ENCODE measurements at regions not wholly inside any gene's neighbourhood (a gene's known extent, or its start where the extent isn't known, plus 50 kb on each side); places are given as distances from the start of the nearest gene placed in this dataset.
"Not testable (repeated sequence)": the region's sequence is repeated elsewhere in the genome, so short reads cannot be mapped to it uniquely, and the experiment has no call there.

DNA sequence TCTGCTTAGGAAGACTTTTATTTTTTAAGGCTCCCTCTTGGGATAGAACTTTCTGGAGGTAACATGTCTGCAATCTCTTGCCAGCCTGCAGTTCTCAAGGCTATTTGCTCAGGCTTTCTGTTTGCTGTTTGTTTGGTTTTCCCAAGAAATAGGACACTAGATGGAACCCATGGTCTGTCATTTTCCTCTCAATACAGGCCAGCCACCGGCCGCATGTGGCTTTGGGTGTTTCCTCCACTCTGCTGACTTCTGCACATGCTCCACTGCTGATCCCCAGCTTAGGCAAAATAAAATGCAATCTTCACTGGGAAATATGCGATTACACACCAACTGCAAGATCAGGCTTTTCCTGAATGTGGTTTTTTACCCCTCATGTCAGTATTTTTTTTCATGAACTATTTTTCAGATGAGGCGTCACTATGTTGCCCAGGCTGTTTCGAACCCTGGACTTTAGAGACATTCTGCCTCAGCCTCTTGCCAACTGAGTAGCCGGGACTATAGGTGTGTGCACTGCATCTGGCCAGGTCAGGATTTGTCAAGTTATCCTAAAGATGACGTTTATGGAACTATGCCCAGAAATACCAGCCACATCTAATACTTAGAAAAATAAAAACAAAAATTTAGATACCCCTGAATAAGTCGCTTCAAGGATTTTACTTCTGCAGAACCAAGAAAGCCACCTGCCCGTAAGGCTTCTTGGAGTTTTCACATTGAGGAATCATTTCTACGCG, 94.3 kb upstream of the PABPC3 start:
- 81% methylated on average over 11 of the region's 11 CpGs for WGBS (ENCODE audit: low lambda C conversion rate, missing lambda C conversion rate)
- H3K27me3 ChIP-seq = no peaks in the 10 kb centered on the region
- TF ChIP-seq EZH2 (IDR thresholded peaks at IDR 0.05; ENCODE audit: borderline replicate concordance) (no peak), EZH2phosphoT487 (IDR thresholded peaks at IDR 0.05; ENCODE audit: low read depth, severe bottlenecking, unreplicated experiment) (no peak)
- TF ChIP-seq, protein P1, sequence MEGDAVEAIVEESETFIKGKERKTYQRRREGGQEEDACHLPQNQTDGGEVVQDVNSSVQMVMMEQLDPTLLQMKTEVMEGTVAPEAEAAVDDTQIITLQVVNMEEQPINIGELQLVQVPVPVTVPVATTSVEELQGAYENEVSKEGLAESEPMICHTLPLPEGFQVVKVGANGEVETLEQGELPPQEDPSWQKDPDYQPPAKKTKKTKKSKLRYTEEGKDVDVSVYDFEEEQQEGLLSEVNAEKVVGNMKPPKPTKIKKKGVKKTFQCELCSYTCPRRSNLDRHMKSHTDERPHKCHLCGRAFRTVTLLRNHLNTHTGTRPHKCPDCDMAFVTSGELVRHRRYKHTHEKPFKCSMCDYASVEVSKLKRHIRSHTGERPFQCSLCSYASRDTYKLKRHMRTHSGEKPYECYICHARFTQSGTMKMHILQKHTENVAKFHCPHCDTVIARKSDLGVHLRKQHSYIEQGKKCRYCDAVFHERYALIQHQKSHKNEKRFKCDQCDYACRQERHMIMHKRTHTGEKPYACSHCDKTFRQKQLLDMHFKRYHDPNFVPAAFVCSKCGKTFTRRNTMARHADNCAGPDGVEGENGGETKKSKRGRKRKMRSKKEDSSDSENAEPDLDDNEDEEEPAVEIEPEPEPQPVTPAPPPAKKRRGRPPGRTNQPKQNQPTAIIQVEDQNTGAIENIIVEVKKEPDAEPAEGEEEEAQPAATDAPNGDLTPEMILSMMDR (IDR thresholded peaks at IDR 0.05; ENCODE audit: poor library complexity) = no peak

GRCh38 chr13:25002311-25002710, 93.6 kb upstream of the PABPC3 start:
- H3K27ac ChIP-seq; H4K20me1 ChIP-seq (ENCODE audit: insufficient read depth, poor library complexity, severe bottlenecking); H2AFZ ChIP-seq; H3K9me2 ChIP-seq (replicated peaks; ENCODE audit: insufficient read depth); H3K36me3 ChIP-seq (replicated peaks; ENCODE audit: insufficient read depth, low read depth); H3K9me3 ChIP-seq (ENCODE audit: low read depth); H3K79me2 ChIP-seq; H3K4me3 ChIP-seq; H3K27me3 ChIP-seq; H3K4me1 ChIP-seq (ENCODE audit: insufficient read depth): not testable (repeated sequence)
- peak overlapping the region; percentile 62 for H3K4me2 ChIP-seq
- 23% methylated on average over 14 of the region's 14 CpGs for WGBS (ENCODE audit: low lambda C conversion rate, missing lambda C conversion rate)
- TF ChIP-seq, protein P1 (IDR thresholded peaks at IDR 0.05; ENCODE audit: poor library complexity) = peak; percentile 20
- DNase-seq (ENCODE audit: low spot score) = peak; percentile 30

More for the DNA sequence above, 94.3 kb upstream of the PABPC3 start:
- no peak overlapping the region for H3K4me3 ChIP-seq
- DNase-seq (ENCODE audit: low spot score) = no peak
- no peaks in the 10 kb centered on the region for H3K79me2 ChIP-seq
- peaks cover 8% of the 10 kb centered on the region for H3K4me1 ChIP-seq (ENCODE audit: insufficient read depth)
- H4K20me1 ChIP-seq (ENCODE audit: insufficient read depth, poor library complexity, severe bottlenecking) = no peaks in the 10 kb centered on the region
- no peaks in the 10 kb centered on the region for H3K36me3 ChIP-seq (replicated peaks; ENCODE audit: insufficient read depth, low read depth)
- no peaks in the 10 kb centered on the region for H3K9me3 ChIP-seq (ENCODE audit: low read depth)
- H3K27ac ChIP-seq = no peak overlapping the region
- H2AFZ ChIP-seq = no peak overlapping the region
- no peaks in the 10 kb centered on the region for H3K9me2 ChIP-seq (replicated peaks; ENCODE audit: insufficient read depth)
- H3K4me2 ChIP-seq = no peak overlapping the region

DNA sequence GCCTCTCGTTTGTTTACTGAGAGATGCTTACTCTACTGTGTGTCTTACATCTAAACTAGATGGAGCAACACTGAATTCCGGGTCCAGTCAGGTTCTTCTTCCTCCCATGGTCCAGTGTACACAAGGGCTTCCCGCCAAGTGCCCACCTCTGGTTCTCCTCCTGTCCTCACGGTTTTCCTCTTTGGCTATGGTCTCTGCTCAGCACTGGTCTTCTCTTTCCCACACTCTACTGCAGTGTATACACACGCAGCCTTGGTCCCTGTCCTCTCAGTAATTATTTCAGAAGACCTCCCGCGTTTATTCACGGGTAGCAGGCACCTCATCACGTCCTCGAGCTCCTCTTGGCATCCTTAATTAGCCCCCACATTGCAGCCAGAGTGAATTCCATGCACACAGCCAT, 91.4 kb upstream of the PABPC3 start:
- H3K4me3 ChIP-seq; DNase-seq (ENCODE audit: low spot score); H3K79me2 ChIP-seq; H3K4me1 ChIP-seq (ENCODE audit: insufficient read depth); H3K27ac ChIP-seq; H3K36me3 ChIP-seq (replicated peaks; ENCODE audit: insufficient read depth, low read depth); H4K20me1 ChIP-seq (ENCODE audit: insufficient read depth, poor library complexity, severe bottlenecking); H3K27me3 ChIP-seq; H2AFZ ChIP-seq; H3K9me2 ChIP-seq (replicated peaks; ENCODE audit: insufficient read depth); H3K9me3 ChIP-seq (ENCODE audit: low read depth); H3K4me2 ChIP-seq: not testable (repeated sequence)
- 89% methylated on average over 4 of the region's 10 CpGs for WGBS (ENCODE audit: low lambda C conversion rate, missing lambda C conversion rate)

DNA sequence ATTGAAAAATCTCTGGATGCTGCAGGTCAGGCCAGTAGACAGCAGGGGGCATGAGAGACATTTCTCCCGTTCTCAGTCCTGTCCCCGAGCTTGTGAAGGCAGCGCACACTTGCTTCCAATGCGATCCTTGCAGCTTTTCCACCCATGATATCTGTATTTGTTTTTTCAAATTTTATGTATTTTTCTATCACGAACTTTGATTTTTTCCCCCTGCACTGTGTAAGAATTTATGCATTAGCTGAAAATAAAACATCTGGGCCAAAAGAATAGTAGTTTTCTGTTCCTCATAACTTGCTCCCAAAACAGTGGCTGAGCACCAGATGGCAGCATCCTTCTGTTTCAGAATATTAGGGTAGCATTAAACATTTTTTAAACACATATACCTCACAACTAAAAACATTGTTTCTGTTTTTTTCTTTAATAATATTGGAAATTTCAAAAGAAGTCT, 90.9 kb upstream of the PABPC3 start:
- WGBS (ENCODE audit: low lambda C conversion rate, missing lambda C conversion rate) = 0% methylated on average over 5 of the region's 5 CpGs
- peak overlapping the region; percentile 69 for H3K4me2 ChIP-seq
- H3K9me3 ChIP-seq (ENCODE audit: low read depth); H3K27ac ChIP-seq; H4K20me1 ChIP-seq (ENCODE audit: insufficient read depth, poor library complexity, severe bottlenecking); H2AFZ ChIP-seq; H3K27me3 ChIP-seq; H3K4me1 ChIP-seq (ENCODE audit: insufficient read depth); H3K79me2 ChIP-seq; H3K36me3 ChIP-seq (replicated peaks; ENCODE audit: insufficient read depth, low read depth); H3K9me2 ChIP-seq (replicated peaks; ENCODE audit: insufficient read depth); H3K4me3 ChIP-seq: not testable (repeated sequence)
- peak; percentile 25 for DNase-seq (ENCODE audit: low spot score)
- TF ChIP-seq, protein P1 (IDR thresholded peaks at IDR 0.05; ENCODE audit: poor library complexity) = peak; percentile 71

DNA sequence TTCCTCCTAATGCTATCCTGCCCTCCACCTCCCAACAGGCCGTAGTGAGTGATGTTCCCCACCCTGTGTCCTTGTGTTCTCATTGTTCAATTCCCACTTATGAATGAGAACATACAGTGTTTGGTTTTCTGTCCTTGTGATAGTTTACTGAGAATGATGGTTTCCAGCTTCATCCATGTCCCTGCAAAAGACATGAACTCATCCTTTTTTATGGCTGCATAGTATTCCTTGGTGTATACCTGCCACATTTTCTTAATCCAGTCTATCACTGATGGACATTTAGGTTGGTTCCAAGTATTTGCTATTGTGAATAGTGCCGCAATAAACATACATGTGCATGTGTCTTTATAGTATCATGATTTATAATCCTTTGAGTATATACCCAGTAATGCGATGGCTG, 88.5 kb upstream of the PABPC3 start:
- not testable (repeated sequence) for DNase-seq (ENCODE audit: low spot score); H4K20me1 ChIP-seq (ENCODE audit: insufficient read depth, poor library complexity, severe bottlenecking); H3K79me2 ChIP-seq; H3K4me2 ChIP-seq; H3K27ac ChIP-seq; H3K36me3 ChIP-seq (replicated peaks; ENCODE audit: insufficient read depth, low read depth); H3K4me1 ChIP-seq (ENCODE audit: insufficient read depth); H3K27me3 ChIP-seq; H2AFZ ChIP-seq; H3K4me3 ChIP-seq; H3K9me2 ChIP-seq (replicated peaks; ENCODE audit: insufficient read depth); H3K9me3 ChIP-seq (ENCODE audit: low read depth)
- WGBS (ENCODE audit: low lambda C conversion rate, missing lambda C conversion rate) = 98% methylated on average over 3 of the region's 3 CpGs

DNA sequence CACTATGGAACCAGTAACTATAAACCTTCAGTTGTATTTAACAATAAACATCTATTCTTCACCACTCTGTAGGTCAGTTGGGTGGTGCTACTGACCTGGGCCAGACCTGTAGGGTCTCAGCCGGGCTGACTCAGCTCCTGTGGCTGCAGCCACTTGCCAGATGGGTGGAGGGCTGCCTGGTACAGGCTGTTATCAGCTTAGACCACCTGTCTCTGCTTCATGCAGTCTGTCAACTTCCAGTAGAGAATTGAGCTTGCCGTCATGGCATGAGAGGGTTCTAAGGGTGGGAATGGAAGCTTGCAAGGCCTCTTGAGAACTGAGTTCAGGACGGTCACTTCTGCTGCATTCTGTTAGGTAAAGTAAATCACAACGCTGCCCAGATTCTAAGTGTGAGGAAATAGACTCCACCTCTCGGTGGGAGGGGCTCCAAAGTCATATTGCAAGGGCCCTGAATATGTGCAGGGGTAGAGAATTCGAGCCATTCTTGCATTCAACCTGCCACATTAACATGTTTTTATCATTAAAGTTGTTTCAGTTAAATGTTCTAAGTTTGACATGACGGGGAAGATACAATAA, 81.5 kb upstream of the PABPC3 start:
- peaks cover 30% of the 10 kb centered on the region for H3K27me3 ChIP-seq
- H3K27ac ChIP-seq; H3K36me3 ChIP-seq (replicated peaks; ENCODE audit: insufficient read depth, low read depth); H3K4me2 ChIP-seq; H3K4me1 ChIP-seq (ENCODE audit: insufficient read depth); H3K9me3 ChIP-seq (ENCODE audit: low read depth); DNase-seq (ENCODE audit: low spot score); H3K79me2 ChIP-seq; H2AFZ ChIP-seq; H3K9me2 ChIP-seq (replicated peaks; ENCODE audit: insufficient read depth); H4K20me1 ChIP-seq (ENCODE audit: insufficient read depth, poor library complexity, severe bottlenecking); H3K4me3 ChIP-seq: not testable (repeated sequence)
- WGBS (ENCODE audit: low lambda C conversion rate, missing lambda C conversion rate) = 73% methylated on average over 7 of the region's 7 CpGs

Measured in hepatocyte (in vitro differentiated cells).